GM12865 (cell line): ENCODE measurements at regions not wholly inside any gene's neighbourhood (a gene's known extent, or its start where the extent isn't known, plus 50 kb on each side); places are given as distances from the start of the nearest gene placed in this dataset.

ENCODE experiments used
- DNase-seq: peaks from one replicate; pipeline ENCODE4 v3.0.0; 2010; ENCODE audit warnings: low read depth
- H3K4me3 ChIP-seq: 2 replicates; pipeline ENCODE4 v1.5.1; 2011; ENCODE audit warnings: mild to moderate bottlenecking, low read depth, low read length, control low read depth
- TF ChIP-seq, protein P1 (sequence below): IDR thresholded peaks from 2 replicates; pipeline ENCODE4 v1.5.1; 2011; ENCODE audit warnings: low read length, control low read depth, low read depth, inconsistent platforms; ENCODE audit not compliant: insufficient read depth; ENCODE audit errors: missing control alignments

- H3K4me3 ChIP-seq = no peak overlapping the region
- TF ChIP-seq, protein P1, sequence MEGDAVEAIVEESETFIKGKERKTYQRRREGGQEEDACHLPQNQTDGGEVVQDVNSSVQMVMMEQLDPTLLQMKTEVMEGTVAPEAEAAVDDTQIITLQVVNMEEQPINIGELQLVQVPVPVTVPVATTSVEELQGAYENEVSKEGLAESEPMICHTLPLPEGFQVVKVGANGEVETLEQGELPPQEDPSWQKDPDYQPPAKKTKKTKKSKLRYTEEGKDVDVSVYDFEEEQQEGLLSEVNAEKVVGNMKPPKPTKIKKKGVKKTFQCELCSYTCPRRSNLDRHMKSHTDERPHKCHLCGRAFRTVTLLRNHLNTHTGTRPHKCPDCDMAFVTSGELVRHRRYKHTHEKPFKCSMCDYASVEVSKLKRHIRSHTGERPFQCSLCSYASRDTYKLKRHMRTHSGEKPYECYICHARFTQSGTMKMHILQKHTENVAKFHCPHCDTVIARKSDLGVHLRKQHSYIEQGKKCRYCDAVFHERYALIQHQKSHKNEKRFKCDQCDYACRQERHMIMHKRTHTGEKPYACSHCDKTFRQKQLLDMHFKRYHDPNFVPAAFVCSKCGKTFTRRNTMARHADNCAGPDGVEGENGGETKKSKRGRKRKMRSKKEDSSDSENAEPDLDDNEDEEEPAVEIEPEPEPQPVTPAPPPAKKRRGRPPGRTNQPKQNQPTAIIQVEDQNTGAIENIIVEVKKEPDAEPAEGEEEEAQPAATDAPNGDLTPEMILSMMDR = no peak
- no peak for DNase-seq
Observed at GRCh38 chr15:94791008-94791407, 559.6 kb downstream of the MCTP2 start.

GRCh38 chr15:94791510-94791909 is 560.1 kb downstream of the MCTP2 start:
- DNase-seq = no peak
- TF ChIP-seq, protein P1 = no peak
- no peak overlapping the region for H3K4me3 ChIP-seq

DNA sequence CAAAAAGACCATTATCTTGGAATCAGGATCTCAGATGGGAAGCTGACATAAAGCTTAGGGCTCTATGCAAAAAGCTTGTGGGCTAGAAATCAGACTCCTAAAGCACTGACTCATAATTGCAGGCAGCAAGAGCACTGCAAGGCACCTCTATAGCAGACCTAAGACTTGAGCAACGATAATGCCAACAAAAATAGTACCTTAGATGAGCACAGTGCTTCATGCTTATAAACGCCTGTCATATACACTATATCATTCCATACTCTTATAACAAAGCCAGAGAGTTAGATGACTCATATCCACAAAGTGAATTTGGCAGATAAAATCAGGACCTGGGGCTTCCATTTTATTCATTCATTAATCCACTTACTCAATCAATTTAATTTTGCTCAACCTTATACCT is 560.8 kb downstream of the MCTP2 start:
- no peak overlapping the region for H3K4me3 ChIP-seq
- no peak for DNase-seq
- TF ChIP-seq, protein P1 = no peak

GRCh38 chr15:94793207-94793606 is 561.8 kb downstream of the MCTP2 start:
- TF ChIP-seq, protein P1 = no peak

DNA sequence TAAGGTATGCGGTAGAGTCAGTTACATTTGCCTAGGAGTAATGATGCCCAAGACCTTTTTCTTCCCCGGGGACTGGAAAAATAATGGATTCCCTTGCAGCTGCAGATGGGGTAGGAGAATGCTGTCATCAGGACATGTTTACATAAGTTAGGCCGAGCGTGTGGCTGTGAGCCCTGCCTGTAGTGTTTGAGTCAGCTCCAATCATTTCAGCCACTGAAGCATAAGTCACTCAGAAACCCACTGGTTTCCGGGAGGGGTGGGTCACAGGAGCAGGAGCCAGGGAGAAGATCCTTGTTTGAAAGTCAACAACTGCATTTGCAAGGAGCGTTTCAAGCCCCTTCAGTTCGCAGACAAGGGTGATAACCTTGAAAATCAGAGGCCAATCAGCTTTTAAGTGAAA is 562.3 kb downstream of the MCTP2 start:
- H3K4me3 ChIP-seq = no peak overlapping the region
- TF ChIP-seq, protein P1 = no peak
- no peak for DNase-seq

More at GRCh38 chr15:94793207-94793606, 561.8 kb downstream of the MCTP2 start:
- no peak overlapping the region for H3K4me3 ChIP-seq
- no peak for DNase-seq

DNA sequence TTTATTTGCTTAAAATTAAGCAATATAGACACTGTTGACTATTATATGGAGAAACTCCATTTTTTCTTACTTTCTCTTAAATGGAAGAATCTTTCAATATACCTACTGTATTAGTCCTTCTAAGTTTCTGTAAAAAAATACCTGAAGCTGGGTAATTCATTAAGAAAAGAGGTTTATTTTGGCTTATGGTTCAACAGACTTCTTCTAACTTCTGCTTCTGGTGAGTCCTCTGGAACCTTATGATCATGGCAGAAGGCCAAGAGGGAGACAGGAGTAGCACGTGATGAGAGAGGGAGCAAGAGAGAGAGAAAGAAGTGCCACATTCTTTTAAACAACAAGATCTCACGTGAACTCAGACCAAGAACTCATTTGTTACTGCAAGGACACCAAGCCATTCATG is 573.3 kb downstream of the MCTP2 start:
- no peak for DNase-seq
- TF ChIP-seq, protein P1 = no peak

GRCh38 chr15:94815110-94815731 is 583.9 kb downstream of the MCTP2 start:
- no peak for DNase-seq
- TF ChIP-seq, protein P1 = no peak
- H3K4me3 ChIP-seq = no peak overlapping the region

More for the DNA sequence above, 573.3 kb downstream of the MCTP2 start:
- H3K4me3 ChIP-seq = no peak overlapping the region
